ENCODE measurements at regions not wholly inside any gene's neighbourhood (a gene's known extent, or its start where the extent isn't known, plus 50 kb on each side); places are given as distances from the start of the nearest gene placed in this dataset.

DNA sequence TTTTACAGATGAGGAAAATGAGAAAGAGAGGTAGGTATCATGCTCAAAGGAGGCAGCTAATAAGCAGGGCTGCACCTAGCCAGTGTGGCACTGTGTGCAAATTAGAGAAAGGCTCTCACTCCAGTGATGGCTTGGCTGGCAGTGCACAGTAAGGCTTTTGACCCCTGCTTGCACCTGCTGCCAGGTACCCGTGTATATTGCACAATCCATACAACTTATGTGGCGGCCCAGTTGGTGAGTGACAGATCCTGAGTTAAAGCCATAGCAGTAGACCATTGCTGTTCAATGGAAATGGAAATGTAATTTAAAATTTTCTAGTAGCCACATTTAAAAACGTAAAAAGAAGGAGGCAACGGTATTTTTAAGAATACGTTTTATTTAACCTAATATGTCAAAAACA lies 266.4 kb upstream of the AZI2 start:
- Histone ChIP-seq H3K9me3 (ENCODE audit: low read depth) (no peaks in the 10 kb centered on the region), H3F3A (ENCODE audit: low read depth) (no peaks in the 10 kb centered on the region), H3K9ac (no peak overlapping the region), H3K4me3 (no peak overlapping the region), H3K79me2 (ENCODE audit: low read depth) (no peaks in the 10 kb centered on the region), H3K36me3 (no peaks in the 10 kb centered on the region), H2AFZ (replicated peaks) (no peak overlapping the region), H4K20me1 (ENCODE audit: low read depth) (no peaks in the 10 kb centered on the region), H3K4me1 (peaks cover 9% of the 10 kb centered on the region), H3K27ac (no peak overlapping the region), H3K4me2 (no peak overlapping the region), H3K27me3 (no peaks in the 10 kb centered on the region)
- DNase-seq (ENCODE audit: low spot score): no peak
- Mint-ChIP-seq H3K27ac (no peak overlapping the region), H3K9me3 (peaks cover 3% of the 10 kb centered on the region), H3K4me1 (peaks cover 18% of the 10 kb centered on the region), H3K27me3 (ENCODE audit: insufficient read depth, low read depth) (no peaks in the 10 kb centered on the region), H3K36me3 (no peaks in the 10 kb centered on the region), H3K4me3 (no peak overlapping the region)
- TF ChIP-seq EZH2phosphoT487 (IDR thresholded peaks at IDR 0.05) (no peak), EZH2 (IDR thresholded peaks at IDR 0.05) (no peak), CTCF (IDR thresholded peaks at IDR 0.05) (no peak)

GRCh38 chr3:28615971-28616370 lies 267.3 kb upstream of the AZI2 start:
- no peaks in the 10 kb centered on the region for H3F3A ChIP-seq (ENCODE audit: low read depth)
- TF ChIP-seq CTCF (IDR thresholded peaks at IDR 0.05) (no peak), EZH2phosphoT487 (IDR thresholded peaks at IDR 0.05) (no peak), EZH2 (IDR thresholded peaks at IDR 0.05) (no peak)
- H2AFZ ChIP-seq (replicated peaks): no peak overlapping the region
- Mint-ChIP-seq H3K27me3 (ENCODE audit: insufficient read depth, low read depth) (no peaks in the 10 kb centered on the region), H3K9me3 (peaks cover 7% of the 10 kb centered on the region), H3K4me3 (no peak overlapping the region), H3K36me3 (no peaks in the 10 kb centered on the region), H3K4me1 (peaks cover 13% of the 10 kb centered on the region), H3K27ac (no peak overlapping the region)
- no peaks in the 10 kb centered on the region for H3K36me3 ChIP-seq
- H3K4me2 ChIP-seq: no peak overlapping the region
- H3K9ac ChIP-seq: no peak overlapping the region
- no peaks in the 10 kb centered on the region for H3K9me3 ChIP-seq (ENCODE audit: low read depth)
- no peak overlapping the region for H3K27ac ChIP-seq
- peaks cover 9% of the 10 kb centered on the region for H3K4me1 ChIP-seq
- H3K79me2 ChIP-seq (ENCODE audit: low read depth): no peaks in the 10 kb centered on the region
- no peak for DNase-seq (ENCODE audit: low spot score)
- H3K27me3 ChIP-seq: no peaks in the 10 kb centered on the region
- no peak overlapping the region for H3K4me3 ChIP-seq
- no peaks in the 10 kb centered on the region for H4K20me1 ChIP-seq (ENCODE audit: low read depth)

- Histone ChIP-seq H3K9me3 (ENCODE audit: low read depth) (no peaks in the 10 kb centered on the region), H3K9ac (no peak overlapping the region), H3K4me2 (no peak overlapping the region), H3K4me1 (no peaks in the 10 kb centered on the region), H3K79me2 (ENCODE audit: low read depth) (no peaks in the 10 kb centered on the region), H3F3A (ENCODE audit: low read depth) (no peaks in the 10 kb centered on the region), H3K27ac (no peak overlapping the region), H3K4me3 (no peak overlapping the region), H3K27me3 (no peaks in the 10 kb centered on the region), H3K36me3 (no peaks in the 10 kb centered on the region), H2AFZ (replicated peaks) (no peak overlapping the region), H4K20me1 (ENCODE audit: low read depth) (no peaks in the 10 kb centered on the region)
- peaks cover 8% of the 10 kb centered on the region for H3K9me3 Mint-ChIP-seq
- no peaks in the 10 kb centered on the region for H3K36me3 Mint-ChIP-seq
- no peaks in the 10 kb centered on the region for H3K27me3 Mint-ChIP-seq (ENCODE audit: insufficient read depth, low read depth)
- no peak for TF ChIP-seq EZH2 (IDR thresholded peaks at IDR 0.05)
- no peak for TF ChIP-seq CTCF (IDR thresholded peaks at IDR 0.05)
- no peak for TF ChIP-seq EZH2phosphoT487 (IDR thresholded peaks at IDR 0.05)
- peaks cover 2% of the 10 kb centered on the region for H3K4me1 Mint-ChIP-seq
- DNase-seq (ENCODE audit: low spot score): no peak
- no peak overlapping the region for H3K4me3 Mint-ChIP-seq
- no peak overlapping the region for H3K27ac Mint-ChIP-seq
These were observed 269.2 kb upstream of the AZI2 start for GRCh38 chr3:28617821-28618220.

DNA sequence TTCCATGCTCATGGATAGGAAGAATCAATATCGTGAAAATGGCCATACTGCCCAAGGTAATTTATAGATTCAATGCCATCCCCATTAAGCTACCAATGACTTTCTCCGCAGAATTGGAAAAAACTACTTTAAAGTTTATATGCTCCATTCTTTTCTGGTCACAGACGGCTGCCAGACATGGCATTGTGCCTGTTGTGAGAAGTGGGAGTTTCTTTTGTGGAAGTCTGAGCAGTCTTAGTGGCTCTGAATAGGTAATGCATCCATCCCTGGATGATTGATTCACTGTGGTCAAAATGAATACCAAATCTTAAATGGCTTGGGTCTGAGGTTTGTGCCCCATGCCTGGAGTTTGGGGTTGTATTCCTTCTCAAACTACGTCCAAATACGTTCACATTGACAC lies 274.5 kb upstream of the AZI2 start:
- Histone ChIP-seq H3K9ac (no peak overlapping the region), H3K27ac (no peak overlapping the region), H3K4me1 (no peaks in the 10 kb centered on the region), H4K20me1 (ENCODE audit: low read depth) (no peaks in the 10 kb centered on the region), H3K36me3 (no peaks in the 10 kb centered on the region), H3K27me3 (no peaks in the 10 kb centered on the region), H3K79me2 (ENCODE audit: low read depth) (no peaks in the 10 kb centered on the region), H3K9me3 (ENCODE audit: low read depth) (no peaks in the 10 kb centered on the region), H3K4me3 (no peak overlapping the region), H3K4me2 (no peak overlapping the region), H2AFZ (replicated peaks) (no peak overlapping the region), H3F3A (ENCODE audit: low read depth) (no peaks in the 10 kb centered on the region)
- Mint-ChIP-seq H3K9me3 (peaks cover 11% of the 10 kb centered on the region), H3K4me1 (peaks cover 3% of the 10 kb centered on the region), H3K27ac (no peak overlapping the region), H3K27me3 (ENCODE audit: insufficient read depth, low read depth) (no peaks in the 10 kb centered on the region), H3K36me3 (no peaks in the 10 kb centered on the region), H3K4me3 (no peak overlapping the region)
- no peak for TF ChIP-seq EZH2 (IDR thresholded peaks at IDR 0.05)
- TF ChIP-seq EZH2phosphoT487 (IDR thresholded peaks at IDR 0.05): no peak
- no peak for TF ChIP-seq CTCF (IDR thresholded peaks at IDR 0.05)
- DNase-seq (ENCODE audit: low spot score): no peak
